Keratinocyte (primary cell): ENCODE measurements at regions not wholly inside any gene's neighbourhood (a gene's known extent, or its start where the extent isn't known, plus 50 kb on each side); places are given as distances from the start of the nearest gene placed in this dataset.

Source experiments
- DNase-seq: peaks from one replicate; pipeline ENCODE4 v3.0.0-alpha.2; 2011; ENCODE audit warnings: low read depth, missing footprints, low spot score
- FAIRE-seq: peaks from 2 replicates; lab custom pipeline; 2011; peaks lifted over from hg19 to GRCh38; lab: Jason Lieb, UNC
- H2AFZ ChIP-seq: 2 replicates; pipeline ENCODE4 v1.6.0; 2012; ENCODE audit warnings: low read length, control low read depth, inconsistent platforms; ENCODE audit not compliant: control insufficient read depth
- H3K27ac ChIP-seq: 2 replicates; pipeline ENCODE4 v1.5.1; 2011; ENCODE audit warnings: low read length; ENCODE audit not compliant: control insufficient read depth, insufficient read depth
- H3K27me3 ChIP-seq: 3 replicates; pipeline ENCODE4 v1.6.0; 2011; ENCODE audit warnings: low read length; ENCODE audit not compliant: control insufficient read depth, insufficient read depth; ENCODE audit errors: extremely low read depth
- H3K36me3 ChIP-seq, 2 experiments: 2 replicates in 1 of 2; 3 replicates in 1 of 2; pipeline ENCODE4 v1.5.1; 2011; ENCODE audit warnings: low read length in 2 of 2, mild to moderate bottlenecking in 1 of 2; ENCODE audit not compliant: control insufficient read depth in 2 of 2, insufficient read depth in 2 of 2; ENCODE audit errors: extremely low read depth in 1 of 2
- H3K4me1 ChIP-seq: 3 replicates; pipeline ENCODE4 v1.5.1; 2011; ENCODE audit warnings: low read length; ENCODE audit not compliant: control insufficient read depth, insufficient read depth; ENCODE audit errors: extremely low read depth
- H3K4me2 ChIP-seq: 3 replicates; pipeline ENCODE4 v1.6.0; 2011; ENCODE audit warnings: low read depth, low read length; ENCODE audit not compliant: control insufficient read depth, insufficient read depth; ENCODE audit errors: extremely low read depth
- H3K4me3 ChIP-seq, 3 experiments: fragments of 200-600 bp in 1 of 3; sonication (generic) in 1 of 3; 2 replicates in 2 of 3; 3 replicates in 1 of 3; pipeline ENCODE4 v1.5.1; 2011 to 2016; ENCODE audit warnings: low read length in 3 of 3, mild to moderate bottlenecking in 3 of 3, control low read depth in 2 of 3, inconsistent platforms in 1 of 3, low read depth in 1 of 3, mixed read lengths in 1 of 3, mixed run types in 1 of 3, moderate library complexity in 1 of 3; ENCODE audit not compliant: control insufficient read depth in 2 of 3, insufficient read depth in 2 of 3; ENCODE audit errors: extremely low read depth in 1 of 3
- H3K79me2 ChIP-seq: 2 replicates; pipeline ENCODE4 v1.6.0; 2012; ENCODE audit warnings: low read length; ENCODE audit not compliant: control insufficient read depth, insufficient read depth
- H3K9ac ChIP-seq: 3 replicates; pipeline ENCODE4 v1.6.0; 2011; ENCODE audit warnings: low read length; ENCODE audit not compliant: control insufficient read depth, insufficient read depth; ENCODE audit errors: extremely low read depth
- H3K9me1 ChIP-seq: 3 replicates; pipeline ENCODE4 v1.6.0; 2011; ENCODE audit warnings: low read length; ENCODE audit not compliant: control insufficient read depth, insufficient read depth; ENCODE audit errors: extremely low read depth
- H3K9me3 ChIP-seq: 2 replicates; pipeline ENCODE4 v1.5.1; 2012; ENCODE audit warnings: low read depth, low read length; ENCODE audit not compliant: control insufficient read depth
- H4K20me1 ChIP-seq: 3 replicates; pipeline ENCODE4 v1.6.0; 2011; ENCODE audit warnings: low read length; ENCODE audit not compliant: control insufficient read depth, insufficient read depth; ENCODE audit errors: extremely low read depth
- EZH2 ChIP-seq: IDR thresholded peaks from one replicate; pipeline ENCODE4 v1.6.1; 2012; ENCODE audit warnings: inconsistent platforms, mild to moderate bottlenecking, low read length, moderate library complexity
- dilution Hi-C: fragments of 300-500 bp; cut with MboI; formaldehyde crosslinking; loops from one replicate; pipeline ENCODE4 v1.7.0; 2020; ENCODE audit warnings: low sequenced_read_pairs; ENCODE audit not compliant: extremely low pct_ligation_motif_present
- TF ChIP-seq, protein P1 (sequence below), 3 experiments: IDR thresholded peaks in 1 of 3; conservative IDR thresholded peaks in 1 of 3; optimal IDR thresholded peaks in 1 of 3; 2 replicates in 2 of 3; 3 replicates in 1 of 3; pipeline versions ENCODE3 to v1.5.1; 2011; ENCODE audit warnings: low read length in 3 of 3, mild to moderate bottlenecking in 3 of 3, moderate library complexity in 2 of 3, control low read depth in 1 of 3, inconsistent platforms in 1 of 3; ENCODE audit not compliant: insufficient read depth in 2 of 3; ENCODE audit errors: extremely low read depth in 1 of 3

DNA sequence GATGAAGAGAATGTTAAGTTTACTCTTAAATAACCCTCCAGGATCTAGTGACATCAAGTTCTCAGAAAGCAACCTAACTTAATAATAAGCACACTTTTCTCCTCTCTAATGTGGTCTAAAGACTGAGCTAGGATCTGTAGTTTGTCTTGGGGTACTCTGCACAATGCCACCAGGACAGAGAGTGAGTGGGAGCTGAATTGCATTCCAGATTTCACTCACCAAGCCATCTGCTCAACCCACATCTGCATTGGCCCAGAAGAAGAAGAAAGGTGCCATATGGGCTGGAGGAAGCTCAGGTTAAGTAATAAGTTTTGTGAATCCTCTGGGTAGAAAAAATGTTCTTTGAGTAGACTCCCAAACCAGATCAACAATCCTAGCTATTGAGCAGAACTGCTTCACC, 384.6 kb downstream of the PPP3CA start:
- no peak overlapping the region for H3K27ac ChIP-seq
- no peaks in the 10 kb centered on the region for H3K36me3 ChIP-seq
- H4K20me1 ChIP-seq, result no peaks in the 10 kb centered on the region
- no peaks in the 10 kb centered on the region for H3K9me1 ChIP-seq
- no peaks in the 10 kb centered on the region for H3K9me3 ChIP-seq
- DNase-seq, result no peak
- H3K79me2 ChIP-seq, result no peaks in the 10 kb centered on the region
- no peak for FAIRE-seq
- H3K9ac ChIP-seq, result no peak overlapping the region
- peaks cover 5% of the 10 kb centered on the region for H3K4me1 ChIP-seq
- TF ChIP-seq, protein P1, sequence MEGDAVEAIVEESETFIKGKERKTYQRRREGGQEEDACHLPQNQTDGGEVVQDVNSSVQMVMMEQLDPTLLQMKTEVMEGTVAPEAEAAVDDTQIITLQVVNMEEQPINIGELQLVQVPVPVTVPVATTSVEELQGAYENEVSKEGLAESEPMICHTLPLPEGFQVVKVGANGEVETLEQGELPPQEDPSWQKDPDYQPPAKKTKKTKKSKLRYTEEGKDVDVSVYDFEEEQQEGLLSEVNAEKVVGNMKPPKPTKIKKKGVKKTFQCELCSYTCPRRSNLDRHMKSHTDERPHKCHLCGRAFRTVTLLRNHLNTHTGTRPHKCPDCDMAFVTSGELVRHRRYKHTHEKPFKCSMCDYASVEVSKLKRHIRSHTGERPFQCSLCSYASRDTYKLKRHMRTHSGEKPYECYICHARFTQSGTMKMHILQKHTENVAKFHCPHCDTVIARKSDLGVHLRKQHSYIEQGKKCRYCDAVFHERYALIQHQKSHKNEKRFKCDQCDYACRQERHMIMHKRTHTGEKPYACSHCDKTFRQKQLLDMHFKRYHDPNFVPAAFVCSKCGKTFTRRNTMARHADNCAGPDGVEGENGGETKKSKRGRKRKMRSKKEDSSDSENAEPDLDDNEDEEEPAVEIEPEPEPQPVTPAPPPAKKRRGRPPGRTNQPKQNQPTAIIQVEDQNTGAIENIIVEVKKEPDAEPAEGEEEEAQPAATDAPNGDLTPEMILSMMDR (optimal IDR thresholded peaks at IDR 0.05 in 1 of 3, IDR thresholded peaks at IDR 0.05 in 1 of 3, conservative IDR thresholded peaks at IDR 0.05 in 1 of 3; ENCODE audit: extremely low read depth in 1 of 3, insufficient read depth in 2 of 3, low read length in 3 of 3), result no peak
- TF ChIP-seq EZH2, result no peak
- dilution Hi-C loops, result no loop called here
- no peak overlapping the region for H2AFZ ChIP-seq
- H3K4me2 ChIP-seq, result no peak overlapping the region
- no peak overlapping the region for H3K4me3 ChIP-seq
- H3K27me3 ChIP-seq, result no peaks in the 10 kb centered on the region

GRCh38 chr4:100960232-100960631, 387.1 kb downstream of the PPP3CA start:
- Histone ChIP-seq H3K27ac (no peak overlapping the region), H3K9ac (no peak overlapping the region), H3K4me1 (peaks cover 5% of the 10 kb centered on the region), H3K27me3 (no peaks in the 10 kb centered on the region), H3K9me3 (no peaks in the 10 kb centered on the region), H3K4me3 (no peak overlapping the region), H3K9me1 (no peaks in the 10 kb centered on the region), H2AFZ (no peak overlapping the region), H3K79me2 (no peaks in the 10 kb centered on the region), H3K4me2 (no peak overlapping the region), H3K36me3 (no peaks in the 10 kb centered on the region), H4K20me1 (no peaks in the 10 kb centered on the region)
- DNase-seq, result no peak
- dilution Hi-C loops, result no loop called here
- FAIRE-seq, result no peak
- TF ChIP-seq EZH2, result no peak
- TF ChIP-seq, protein P1 (optimal IDR thresholded peaks at IDR 0.05 in 1 of 3, IDR thresholded peaks at IDR 0.05 in 1 of 3, conservative IDR thresholded peaks at IDR 0.05 in 1 of 3; ENCODE audit: extremely low read depth in 1 of 3, insufficient read depth in 2 of 3, low read length in 3 of 3), result no peak
